ENCODE measurements at regions not wholly inside any gene's neighbourhood (a gene's known extent, or its start where the extent isn't known, plus 50 kb on each side); places are given as distances from the start of the nearest gene placed in this dataset.
"Not testable (repeated sequence)": the region's sequence is repeated elsewhere in the genome, so short reads cannot be mapped to it uniquely, and the experiment has no call there.

GRCh38 chr6:137806914-137807682, 60.0 kb upstream of the TNFAIP3 start:
- DNase-seq, result no peak
- H3K27me3 ChIP-seq, result no peaks in the 10 kb centered on the region
- peaks cover 0 to 3% of the 10 kb centered on the region in 2 donors for H3K4me1 ChIP-seq
- no peak overlapping the region for H3K4me3 ChIP-seq
- no peaks in the 10 kb centered on the region for H3K36me3 ChIP-seq
- H3K27ac ChIP-seq, result no peak overlapping the region
- no peak for ATAC-seq
- in situ Hi-C loops (cut with MboI; ENCODE audit: low sequenced_read_pairs in 4 of 4), result no loop called here
- no peaks in the 10 kb centered on the region for H3K9me3 ChIP-seq
- intact Hi-C loops (cut with DNase I; ENCODE audit: low total_unique reads), result loop anchor here (10.0 kb wide), 1 partner anchor 138 kb away; no protein-coding TSS in a partner anchor
- TF ChIP-seq, protein P1, sequence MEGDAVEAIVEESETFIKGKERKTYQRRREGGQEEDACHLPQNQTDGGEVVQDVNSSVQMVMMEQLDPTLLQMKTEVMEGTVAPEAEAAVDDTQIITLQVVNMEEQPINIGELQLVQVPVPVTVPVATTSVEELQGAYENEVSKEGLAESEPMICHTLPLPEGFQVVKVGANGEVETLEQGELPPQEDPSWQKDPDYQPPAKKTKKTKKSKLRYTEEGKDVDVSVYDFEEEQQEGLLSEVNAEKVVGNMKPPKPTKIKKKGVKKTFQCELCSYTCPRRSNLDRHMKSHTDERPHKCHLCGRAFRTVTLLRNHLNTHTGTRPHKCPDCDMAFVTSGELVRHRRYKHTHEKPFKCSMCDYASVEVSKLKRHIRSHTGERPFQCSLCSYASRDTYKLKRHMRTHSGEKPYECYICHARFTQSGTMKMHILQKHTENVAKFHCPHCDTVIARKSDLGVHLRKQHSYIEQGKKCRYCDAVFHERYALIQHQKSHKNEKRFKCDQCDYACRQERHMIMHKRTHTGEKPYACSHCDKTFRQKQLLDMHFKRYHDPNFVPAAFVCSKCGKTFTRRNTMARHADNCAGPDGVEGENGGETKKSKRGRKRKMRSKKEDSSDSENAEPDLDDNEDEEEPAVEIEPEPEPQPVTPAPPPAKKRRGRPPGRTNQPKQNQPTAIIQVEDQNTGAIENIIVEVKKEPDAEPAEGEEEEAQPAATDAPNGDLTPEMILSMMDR (IDR thresholded peaks at IDR 0.05 in 4 of 5, conservative IDR thresholded peaks at IDR 0.05 in 1 of 5), result no peak
- TF ChIP-seq POLR2A (IDR thresholded peaks at IDR 0.05), result no peak

DNA sequence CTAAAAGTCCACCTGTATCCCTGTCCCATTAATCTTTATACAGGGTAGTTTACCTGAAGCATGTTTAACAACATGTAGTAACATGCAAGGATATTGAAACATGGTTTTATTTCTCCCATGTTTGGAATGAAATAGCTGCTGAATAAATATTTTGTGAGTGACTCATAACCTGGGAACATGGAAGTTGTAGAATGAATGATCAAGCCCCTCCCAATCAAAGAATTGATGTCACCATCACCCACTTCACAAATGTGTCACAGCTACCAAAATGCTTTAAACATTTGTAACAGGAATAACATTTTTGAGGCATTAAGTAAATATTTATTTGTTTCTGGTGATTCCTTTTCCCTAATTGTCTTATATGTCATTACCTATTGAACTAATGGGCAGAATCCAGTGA, 58.9 kb upstream of the TNFAIP3 start:
- H3K27ac ChIP-seq, result no peak overlapping the region
- in situ Hi-C loops (cut with MboI; ENCODE audit: low sequenced_read_pairs in 4 of 4), result no loop called here
- no peaks in the 10 kb centered on the region for H3K27me3 ChIP-seq
- H3K9me3 ChIP-seq, result no peaks in the 10 kb centered on the region
- no peak overlapping the region for H3K4me3 ChIP-seq
- TF ChIP-seq, protein P1 (IDR thresholded peaks at IDR 0.05 in 4 of 5, conservative IDR thresholded peaks at IDR 0.05 in 1 of 5), result no peak
- no peak for TF ChIP-seq POLR2A (IDR thresholded peaks at IDR 0.05)
- intact Hi-C loops (cut with DNase I; ENCODE audit: low total_unique reads), result loop anchor here (10.0 kb wide), 1 partner anchor 137 kb away; no protein-coding TSS in a partner anchor
- H3K36me3 ChIP-seq, result no peaks in the 10 kb centered on the region
- no peak for DNase-seq
- peaks cover 0 to 3% of the 10 kb centered on the region in 2 donors for H3K4me1 ChIP-seq
- no peak for ATAC-seq

DNA sequence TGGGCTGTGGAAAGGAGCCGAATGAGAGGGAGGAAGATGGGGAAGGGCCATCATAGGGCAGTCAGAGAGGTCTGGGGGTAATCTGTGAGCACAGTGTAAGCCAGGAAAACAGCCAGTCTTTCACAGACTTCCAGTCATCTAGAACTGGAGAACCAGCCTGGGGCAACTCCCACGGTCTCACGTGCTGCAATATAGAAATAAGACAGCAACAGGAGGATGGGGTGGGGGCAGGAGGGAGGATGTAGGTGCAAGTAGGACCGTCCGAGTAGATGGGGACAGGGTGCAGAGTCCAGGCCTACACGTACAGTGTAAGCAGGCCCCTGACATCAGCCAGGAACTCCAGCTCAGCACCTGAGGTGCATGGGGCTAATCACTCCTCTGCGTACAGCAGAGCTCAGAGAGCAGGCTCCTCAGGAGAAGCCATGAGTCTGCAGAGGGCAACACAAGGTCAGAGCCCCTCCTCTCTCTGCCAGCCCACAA, 58.2 kb upstream of the TNFAIP3 start:
- Histone ChIP-seq H3K4me3 (no peak overlapping the region), H3K27me3 (no peaks in the 10 kb centered on the region), H3K27ac (no peak overlapping the region), H3K4me1 (peaks cover 0 to 3% of the 10 kb centered on the region in 2 donors), H3K9me3 (no peaks in the 10 kb centered on the region), H3K36me3 (no peaks in the 10 kb centered on the region)
- DNase-seq (no peak), ATAC-seq (no peak)
- intact Hi-C loops (cut with DNase I; ENCODE audit: low total_unique reads), result loop anchor here (10.0 kb wide), 1 partner anchor 136 kb away; no protein-coding TSS in a partner anchor
- TF ChIP-seq, protein P1 (IDR thresholded peaks at IDR 0.05 in 4 of 5, conservative IDR thresholded peaks at IDR 0.05 in 1 of 5), result no peak
- TF ChIP-seq POLR2A (IDR thresholded peaks at IDR 0.05), result no peak
- in situ Hi-C loops (cut with MboI; ENCODE audit: low sequenced_read_pairs in 4 of 4), result no loop called here

- H3K27ac ChIP-seq; H3K27me3 ChIP-seq; H3K4me3 ChIP-seq; H3K36me3 ChIP-seq; H3K9me3 ChIP-seq; DNase-seq; H3K4me1 ChIP-seq; ATAC-seq; in situ Hi-C loops (cut with MboI; ENCODE audit: low sequenced_read_pairs in 4 of 4): not testable (repeated sequence)
- intact Hi-C loops (cut with DNase I; ENCODE audit: low total_unique reads), result loop anchor here (10.0 kb wide), 1 partner anchor 135 kb away; no protein-coding TSS in a partner anchor
These were observed 57.0 kb upstream of the TNFAIP3 start for GRCh38 chr6:137809895-137810553.

DNA sequence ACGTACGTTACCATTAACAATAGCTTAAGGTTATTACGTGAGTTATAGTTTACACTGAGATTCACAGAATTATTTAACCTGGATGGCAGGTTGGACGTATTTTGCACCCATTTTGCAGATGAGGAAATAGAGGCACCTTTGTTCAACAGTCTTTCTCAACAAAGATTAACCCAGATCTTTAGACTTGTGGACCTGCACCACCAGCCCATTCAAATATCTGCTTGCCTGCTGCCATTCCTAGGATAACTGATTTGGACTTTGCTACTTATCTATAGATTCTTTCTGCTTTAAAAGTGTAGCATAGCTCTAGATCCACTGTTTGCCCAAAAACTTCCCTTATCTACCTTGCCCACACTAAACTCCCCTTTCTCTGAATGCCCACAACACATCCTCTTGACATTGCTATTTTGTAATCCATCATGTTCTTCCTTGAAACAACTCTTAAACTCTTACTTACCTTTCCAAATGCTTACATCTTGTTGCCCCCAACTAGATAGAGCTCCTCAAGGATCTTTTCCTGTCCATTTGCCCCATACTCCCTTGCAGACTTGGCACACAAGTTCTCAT, 56.4 kb upstream of the TNFAIP3 start:
- intact Hi-C loops (cut with DNase I; ENCODE audit: low total_unique reads), result no loop called here
- Histone ChIP-seq H3K27ac (no peak overlapping the region), H3K9me3 (no peaks in the 10 kb centered on the region), H3K36me3 (no peaks in the 10 kb centered on the region), H3K27me3 (no peaks in the 10 kb centered on the region), H3K4me1 (peaks cover 0 to 3% of the 10 kb centered on the region in 2 donors), H3K4me3 (no peak overlapping the region)
- TF ChIP-seq POLR2A (IDR thresholded peaks at IDR 0.05), result no peak
- TF ChIP-seq, protein P1 (IDR thresholded peaks at IDR 0.05 in 4 of 5, conservative IDR thresholded peaks at IDR 0.05 in 1 of 5), result no peak
- in situ Hi-C loops (cut with MboI; ENCODE audit: low sequenced_read_pairs in 4 of 4), result no loop called here
- DNase-seq, result no peak
- no peak for ATAC-seq
